Muscle layer of duodenum (tissue), 2 donors: ENCODE measurements at regions not wholly inside any gene's neighbourhood (a gene's known extent, or its start where the extent isn't known, plus 50 kb on each side); places are given as distances from the start of the nearest gene placed in this dataset.

Experiments used
- H3K27ac ChIP-seq: one replicate; pipeline ENCODE4 v1.7.0; 2013; ENCODE audit warnings: mild to moderate bottlenecking, low read length
- H3K27me3 ChIP-seq: one replicate; pipeline ENCODE4 v1.7.0; 2013; ENCODE audit warnings: low read depth, mild to moderate bottlenecking, control low read depth, low read length
- H3K36me3 ChIP-seq, 2 donors: one replicate each; pipeline ENCODE4 v1.7.0; 2013; ENCODE audit warnings: low read length in 2 of 2, control low read depth in 1 of 2, mild to moderate bottlenecking in 1 of 2; ENCODE audit not compliant: insufficient read depth in 2 of 2, control insufficient read depth in 1 of 2
- H3K4me1 ChIP-seq, 2 donors: one replicate each; pipeline ENCODE4 v1.7.0; 2013; ENCODE audit warnings: low read length in 2 of 2, mild to moderate bottlenecking in 2 of 2, control low read depth in 1 of 2, moderate library complexity in 1 of 2; ENCODE audit not compliant: insufficient read depth in 2 of 2, control insufficient read depth in 1 of 2
- H3K4me3 ChIP-seq, 2 donors: one replicate each; pipeline ENCODE4 v1.7.0; 2013; ENCODE audit warnings: low read length in 2 of 2, low read depth in 1 of 2, mild to moderate bottlenecking in 1 of 2
- H3K9me3 ChIP-seq, 2 donors: one replicate each; pipeline ENCODE4 v1.7.0; 2013; ENCODE audit warnings: low read length in 2 of 2, control low read depth in 1 of 2, mild to moderate bottlenecking in 1 of 2; ENCODE audit not compliant: control insufficient read depth in 1 of 2
- donor health status: healthy.

DNA sequence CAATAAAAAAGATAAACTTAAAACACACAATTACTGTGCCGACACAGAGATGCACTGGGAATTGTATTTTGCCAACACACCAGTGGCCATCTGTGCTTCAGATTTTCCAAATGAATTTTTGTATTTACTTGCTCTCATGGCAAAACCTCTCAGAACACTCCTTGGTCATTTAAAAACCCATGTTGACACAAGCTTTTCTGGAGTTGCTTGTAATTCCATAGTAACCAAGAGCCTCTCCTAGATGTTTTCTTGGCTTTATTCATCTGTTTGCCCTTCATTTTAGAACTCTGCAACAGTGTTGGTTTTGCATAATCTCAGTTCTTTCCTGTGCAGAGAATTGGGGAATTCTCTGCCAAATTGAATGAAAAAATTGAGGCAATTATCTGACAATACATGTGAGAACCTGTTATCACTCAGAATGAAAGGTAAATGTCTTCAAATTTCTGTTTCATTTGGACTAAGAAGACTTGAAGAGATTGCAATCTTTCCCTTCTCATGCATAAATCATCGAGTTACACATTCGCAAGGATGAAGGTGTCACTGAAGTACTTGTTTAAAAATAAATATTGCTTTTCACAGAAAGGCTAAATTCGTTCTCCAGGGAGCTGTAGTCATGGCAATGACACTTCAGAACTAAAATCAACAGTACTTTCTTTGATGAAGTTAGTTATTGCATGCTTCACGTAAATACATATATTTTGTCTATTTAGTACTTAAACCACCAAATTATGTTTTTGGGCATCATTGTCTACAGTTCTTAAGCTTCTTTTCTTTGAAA, 301.8 kb upstream of the CTSO start:
- Histone ChIP-seq H3K4me1 (no peaks in the 10 kb centered on the region), H3K27me3 (no peaks in the 10 kb centered on the region), H3K27ac (no peak overlapping the region), H3K9me3 (no peaks in the 10 kb centered on the region), H3K4me3 (no peak overlapping the region), H3K36me3 (no peaks in the 10 kb centered on the region)

- H3K27ac ChIP-seq: no peak overlapping the region
- no peaks in the 10 kb centered on the region for H3K36me3 ChIP-seq
- H3K4me1 ChIP-seq: no peaks in the 10 kb centered on the region
- H3K9me3 ChIP-seq: no peaks in the 10 kb centered on the region
- no peaks in the 10 kb centered on the region for H3K27me3 ChIP-seq
- no peak overlapping the region for H3K4me3 ChIP-seq
Observed at GRCh38 chr4:156252358-156252921, 298.8 kb upstream of the CTSO start.

GRCh38 chr4:156251373-156252065, 297.9 kb upstream of the CTSO start:
- no peak overlapping the region for H3K27ac ChIP-seq
- H3K9me3 ChIP-seq: no peaks in the 10 kb centered on the region
- no peaks in the 10 kb centered on the region for H3K27me3 ChIP-seq
- H3K4me3 ChIP-seq: no peak overlapping the region
- H3K4me1 ChIP-seq: no peaks in the 10 kb centered on the region
- H3K36me3 ChIP-seq: no peaks in the 10 kb centered on the region

- Histone ChIP-seq H3K4me1 (no peaks in the 10 kb centered on the region), H3K27ac (no peak overlapping the region), H3K36me3 (no peaks in the 10 kb centered on the region), H3K9me3 (no peaks in the 10 kb centered on the region), H3K4me3 (no peak overlapping the region), H3K27me3 (no peaks in the 10 kb centered on the region)
Observed at GRCh38 chr4:156248917-156249316, 295.3 kb upstream of the CTSO start.

GRCh38 chr4:156247470-156247869, 293.8 kb upstream of the CTSO start:
- Histone ChIP-seq H3K4me3 (no peak overlapping the region), H3K27me3 (no peaks in the 10 kb centered on the region), H3K4me1 (no peaks in the 10 kb centered on the region), H3K27ac (no peak overlapping the region), H3K36me3 (no peaks in the 10 kb centered on the region), H3K9me3 (no peaks in the 10 kb centered on the region)

DNA sequence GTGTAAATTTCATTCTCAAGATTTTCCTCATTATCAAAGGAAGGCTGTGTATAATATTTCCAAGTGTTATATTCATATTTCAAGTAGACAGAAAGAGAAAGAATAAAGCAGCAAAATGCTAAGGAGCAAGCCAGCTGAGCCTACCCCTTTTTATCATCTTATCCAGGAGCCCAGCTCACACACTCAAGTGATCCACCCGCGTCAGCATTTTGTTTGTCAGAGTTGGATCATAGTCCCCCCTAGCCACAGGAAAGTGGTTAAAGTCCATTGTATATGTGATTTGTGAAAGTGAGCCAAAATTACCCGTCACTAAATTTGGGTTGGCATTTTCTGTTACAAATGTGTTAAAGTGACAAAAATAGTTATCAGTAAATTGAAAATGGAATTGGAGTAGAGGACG, 289.3 kb upstream of the CTSO start:
- no peaks in the 10 kb centered on the region for H3K36me3 ChIP-seq
- no peaks in the 10 kb centered on the region for H3K4me1 ChIP-seq
- H3K4me3 ChIP-seq: no peak overlapping the region
- H3K27ac ChIP-seq: no peak overlapping the region
- H3K9me3 ChIP-seq: no peaks in the 10 kb centered on the region
- H3K27me3 ChIP-seq: no peaks in the 10 kb centered on the region

DNA sequence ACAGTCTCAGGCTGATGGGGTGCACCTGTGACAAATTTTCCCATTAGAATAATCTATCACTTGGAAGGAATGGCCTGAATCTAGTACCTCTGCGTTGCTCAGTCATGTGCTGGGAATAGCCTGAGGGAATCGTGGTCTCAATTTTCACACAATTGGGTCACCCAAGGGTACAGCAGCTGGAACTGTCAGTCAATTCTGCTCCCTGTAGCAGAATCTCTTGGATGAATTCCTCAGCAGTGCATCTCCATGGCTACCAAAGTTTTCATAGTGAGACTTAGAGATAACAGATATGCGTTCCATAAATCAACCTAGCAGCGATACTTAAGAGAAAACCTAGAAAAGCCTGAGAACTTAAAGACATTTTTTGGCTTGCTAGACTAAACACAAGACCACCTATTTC, 288.7 kb upstream of the CTSO start:
- Histone ChIP-seq H3K27ac (no peak overlapping the region), H3K4me3 (no peak overlapping the region), H3K9me3 (no peaks in the 10 kb centered on the region), H3K27me3 (no peaks in the 10 kb centered on the region), H3K4me1 (no peaks in the 10 kb centered on the region), H3K36me3 (no peaks in the 10 kb centered on the region)

GRCh38 chr4:156241896-156242295, 288.2 kb upstream of the CTSO start:
- H3K4me3 ChIP-seq: no peak overlapping the region
- no peaks in the 10 kb centered on the region for H3K9me3 ChIP-seq
- H3K4me1 ChIP-seq: no peaks in the 10 kb centered on the region
- no peaks in the 10 kb centered on the region for H3K36me3 ChIP-seq
- no peak overlapping the region for H3K27ac ChIP-seq
- H3K27me3 ChIP-seq: no peaks in the 10 kb centered on the region

DNA sequence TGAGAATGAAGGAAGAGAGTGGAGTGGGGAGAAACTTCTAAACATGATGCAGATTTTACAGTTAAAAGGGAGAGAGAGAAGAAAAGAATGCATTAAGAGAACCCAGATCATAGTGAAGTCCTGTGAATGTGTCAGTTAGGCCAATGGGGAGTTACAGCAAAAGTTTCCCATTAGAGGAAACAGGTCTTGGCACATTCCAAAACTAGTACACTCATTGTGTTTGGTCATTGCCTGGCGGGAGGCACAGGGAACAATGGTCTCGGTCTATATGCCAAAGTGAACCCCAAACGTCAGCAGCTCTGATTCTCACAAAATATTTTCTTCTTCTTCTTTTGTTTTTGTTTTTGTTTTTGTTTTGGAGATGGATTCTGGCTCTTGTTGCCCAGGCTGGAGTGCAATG, 284.5 kb upstream of the CTSO start:
- H3K36me3 ChIP-seq: no peaks in the 10 kb centered on the region
- H3K27me3 ChIP-seq: no peaks in the 10 kb centered on the region

GRCh38 chr4:156237231-156237630, 283.6 kb upstream of the CTSO start:
- H3K4me1 ChIP-seq: no peaks in the 10 kb centered on the region

More for the DNA sequence above, 284.5 kb upstream of the CTSO start:
- Histone ChIP-seq H3K4me1 (no peaks in the 10 kb centered on the region), H3K27ac (no peak overlapping the region), H3K4me3 (no peak overlapping the region), H3K9me3 (no peaks in the 10 kb centered on the region)

DNA sequence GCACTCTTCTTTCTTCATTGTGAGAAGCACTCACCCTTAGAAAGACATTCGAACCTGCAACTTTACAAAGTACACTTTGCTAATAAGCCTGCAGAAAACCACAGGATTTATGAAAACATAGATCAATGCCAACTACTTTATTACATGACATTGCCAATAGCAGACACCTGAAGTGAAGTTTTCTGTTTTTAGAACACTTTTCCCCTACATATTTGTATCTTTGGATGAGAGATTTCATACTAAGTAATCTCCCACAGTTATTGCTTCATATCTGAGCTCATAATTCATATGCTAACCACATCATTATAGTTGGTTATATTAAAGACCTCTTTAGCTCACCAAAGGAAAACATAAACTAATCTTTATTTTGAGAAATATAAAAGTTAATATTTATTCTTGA, 276.5 kb upstream of the CTSO start:
- Histone ChIP-seq H3K36me3 (no peaks in the 10 kb centered on the region), H3K4me3 (no peak overlapping the region), H3K27me3 (no peaks in the 10 kb centered on the region), H3K27ac (no peak overlapping the region), H3K4me1 (no peaks in the 10 kb centered on the region), H3K9me3 (no peaks in the 10 kb centered on the region)

More at GRCh38 chr4:156237231-156237630, 283.6 kb upstream of the CTSO start:
- Histone ChIP-seq H3K4me3 (no peak overlapping the region), H3K27me3 (no peaks in the 10 kb centered on the region), H3K27ac (no peak overlapping the region), H3K9me3 (no peaks in the 10 kb centered on the region), H3K36me3 (no peaks in the 10 kb centered on the region)
